Inferior parietal cortex (tissue), 1 donor: ENCODE measurements at regions not wholly inside any gene's neighbourhood (a gene's known extent, or its start where the extent isn't known, plus 50 kb on each side); places are given as distances from the start of the nearest gene placed in this dataset.

ENCODE experiments used
- DNase-seq: peaks from one replicate; pipeline ENCODE4 v3.0.0-alpha.2; 2016; ENCODE audit errors: extremely low spot score

DNA sequence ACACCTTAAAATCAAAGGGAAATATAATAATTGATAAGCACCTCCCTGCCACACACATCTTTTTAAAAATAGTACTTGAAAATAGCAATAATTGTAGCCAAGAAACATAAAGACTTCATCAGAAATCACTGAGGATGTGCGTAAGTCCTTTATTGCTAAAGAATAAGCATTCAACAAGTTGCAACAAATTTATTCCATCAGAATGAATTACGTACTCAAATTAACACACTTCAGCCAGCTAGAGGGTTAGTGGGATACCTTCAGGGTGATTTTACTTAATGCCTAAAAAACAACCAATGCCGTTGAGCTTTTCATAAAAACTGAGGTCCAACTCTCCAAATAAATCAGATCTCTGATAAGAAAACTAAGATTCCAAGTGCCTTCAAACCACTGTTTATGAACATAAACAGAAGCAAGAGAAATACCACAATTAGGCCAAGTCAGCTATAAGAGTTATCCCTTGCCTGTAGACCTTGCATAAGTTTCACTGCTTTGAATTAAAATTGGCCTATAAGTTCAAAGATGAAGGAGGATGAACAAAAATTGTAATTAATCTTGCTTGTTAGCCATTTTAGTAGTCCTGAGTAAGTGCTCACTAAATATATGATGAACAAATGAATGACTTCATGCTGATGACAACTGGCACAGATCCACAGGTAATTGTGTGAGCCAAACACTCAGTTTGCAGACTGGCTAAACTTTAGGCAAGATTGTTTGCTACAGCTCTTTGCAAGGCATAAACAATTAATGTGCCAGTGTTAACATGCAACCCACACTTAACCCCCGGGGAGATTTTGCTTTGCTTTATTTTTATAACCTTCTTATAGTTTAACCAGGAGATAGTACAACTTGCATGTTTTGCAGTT lies 375.1 kb upstream of the THBS1 start:
- no peak for DNase-seq

DNA sequence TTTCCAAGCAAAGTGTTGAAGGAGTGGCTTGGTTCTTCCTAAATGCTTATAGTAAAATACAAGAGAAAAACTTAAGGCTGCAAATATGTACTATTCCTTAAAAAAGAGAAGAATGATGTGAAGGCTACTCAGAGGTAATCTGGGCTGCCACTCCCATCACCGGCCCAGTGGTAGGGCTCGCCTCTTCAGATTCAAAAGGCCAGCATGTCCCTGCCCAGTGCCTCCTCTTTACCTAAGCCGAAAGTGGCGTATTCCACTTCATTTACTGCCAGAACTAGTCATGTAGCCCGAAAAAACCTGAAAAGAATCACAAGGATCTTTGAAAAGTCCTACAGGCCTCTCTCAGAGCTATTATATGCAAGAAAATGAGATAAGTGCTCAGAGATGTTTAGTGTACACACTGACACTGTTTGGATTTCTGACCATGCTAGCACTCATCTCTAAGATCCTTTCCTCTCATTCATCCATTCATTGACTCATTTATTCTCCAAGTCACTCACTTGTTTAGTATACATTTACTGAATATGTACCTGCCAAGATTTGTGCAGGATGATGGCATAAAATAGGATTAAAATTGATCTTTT lies 373.3 kb upstream of the THBS1 start:
- DNase-seq = no peak

DNA sequence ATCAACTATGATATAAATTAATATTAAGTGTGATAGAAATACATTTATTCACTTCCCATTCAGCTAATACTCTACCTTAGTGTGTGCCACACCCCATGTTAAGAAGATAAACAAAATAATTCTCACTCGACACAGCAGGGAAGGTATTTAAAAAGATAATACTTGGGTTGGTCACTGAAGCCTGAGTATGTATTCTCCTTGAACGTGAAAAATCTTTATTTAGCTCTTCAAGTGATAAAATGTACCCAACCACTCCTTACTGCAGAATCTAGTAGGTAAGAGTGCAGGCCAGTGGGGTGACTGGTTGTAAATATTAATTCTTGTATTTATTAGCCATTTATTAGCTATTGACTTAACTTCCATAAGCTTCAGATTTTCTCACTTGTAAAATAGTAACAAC lies 372.7 kb upstream of the THBS1 start:
- DNase-seq = no peak

DNA sequence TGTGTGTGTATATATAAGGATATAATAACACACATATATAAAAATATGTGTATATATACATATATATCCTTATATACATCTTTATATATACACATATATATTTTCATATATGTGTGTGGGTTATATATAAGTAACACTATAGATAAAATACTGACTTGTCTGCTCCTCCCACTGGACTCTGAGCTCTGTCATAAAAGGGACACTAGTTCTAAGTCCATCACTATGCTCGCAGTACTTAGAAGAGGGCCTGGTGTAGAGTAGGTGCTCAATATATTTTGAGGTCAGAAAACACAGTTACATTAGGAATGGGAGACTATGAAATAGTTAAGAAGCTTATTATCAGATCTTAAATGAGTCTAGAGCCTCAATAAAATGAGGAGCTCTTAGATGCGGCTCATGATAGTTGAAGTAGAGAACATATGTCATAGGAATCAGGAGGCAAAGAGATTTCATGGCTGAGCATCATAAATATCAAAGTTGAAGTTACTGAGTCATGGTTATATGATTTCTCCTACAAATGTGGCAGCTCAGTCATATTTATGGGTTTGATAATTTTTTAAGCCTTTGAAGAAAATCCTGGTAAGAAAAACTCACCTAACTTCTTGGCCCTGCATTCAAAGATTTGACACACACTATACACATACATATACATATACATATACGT lies 371.2 kb upstream of the THBS1 start:
- no peak for DNase-seq

DNA sequence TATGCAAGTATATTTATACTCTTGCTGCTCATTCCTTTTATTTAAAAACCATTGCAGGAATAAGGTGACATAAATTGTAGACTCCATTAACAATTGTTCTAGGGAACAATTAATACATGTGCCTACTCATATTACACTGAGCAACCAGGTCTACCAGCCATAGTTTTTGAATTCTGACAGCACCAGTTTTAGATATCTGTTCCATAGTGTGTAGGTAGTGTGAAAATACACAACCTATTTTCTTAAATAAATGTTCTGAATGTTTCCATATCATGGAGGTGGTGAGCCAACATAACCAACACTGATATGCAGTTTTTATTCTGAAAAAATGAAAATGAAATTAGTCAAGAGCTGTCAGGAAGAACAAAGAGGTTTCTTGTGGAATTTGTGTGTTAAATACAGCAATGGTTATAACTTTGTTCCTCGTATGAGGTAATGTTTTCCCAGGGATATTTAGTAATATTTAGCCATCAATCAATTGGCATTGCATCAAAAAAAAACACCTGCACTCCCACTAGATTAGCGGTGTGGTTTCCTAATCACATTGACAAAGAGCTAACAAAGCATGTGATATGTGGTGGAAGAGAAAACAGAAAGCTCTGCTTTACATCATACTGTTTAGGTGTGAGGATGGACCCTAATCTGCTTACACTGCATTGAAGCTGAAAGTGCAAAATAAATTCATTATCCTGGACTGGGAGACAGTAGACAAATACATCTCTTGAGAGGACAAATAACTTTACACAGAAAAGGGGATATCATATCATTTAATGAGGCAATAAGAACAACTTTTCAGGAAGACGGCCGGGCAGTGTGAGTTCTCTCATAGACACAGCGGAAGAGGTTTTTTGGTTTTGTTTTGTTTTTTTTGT lies 369.5 kb upstream of the THBS1 start:
- DNase-seq = no peak

DNA sequence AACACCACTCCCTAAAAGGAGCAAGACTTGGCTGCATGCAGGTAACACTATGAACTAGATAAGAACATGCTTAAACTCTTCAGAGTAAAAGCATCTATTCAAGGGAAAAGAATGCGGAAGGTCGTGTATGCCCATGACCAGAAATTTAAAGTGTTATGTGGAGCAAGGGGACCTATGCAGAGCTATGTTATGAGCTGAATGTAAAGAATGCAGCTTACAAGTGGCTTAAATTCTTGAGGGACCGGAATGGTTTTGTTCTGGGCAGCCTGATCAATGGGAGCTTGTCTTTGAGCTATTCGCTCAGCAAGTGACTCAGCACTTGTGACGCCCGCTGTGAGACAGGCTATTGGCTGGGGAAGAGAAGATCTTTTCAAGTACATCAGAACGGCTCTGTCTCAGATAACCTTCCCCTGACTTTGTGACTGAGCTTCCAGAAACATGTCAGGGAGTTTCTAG lies 367.5 kb upstream of the THBS1 start:
- no peak for DNase-seq

DNA sequence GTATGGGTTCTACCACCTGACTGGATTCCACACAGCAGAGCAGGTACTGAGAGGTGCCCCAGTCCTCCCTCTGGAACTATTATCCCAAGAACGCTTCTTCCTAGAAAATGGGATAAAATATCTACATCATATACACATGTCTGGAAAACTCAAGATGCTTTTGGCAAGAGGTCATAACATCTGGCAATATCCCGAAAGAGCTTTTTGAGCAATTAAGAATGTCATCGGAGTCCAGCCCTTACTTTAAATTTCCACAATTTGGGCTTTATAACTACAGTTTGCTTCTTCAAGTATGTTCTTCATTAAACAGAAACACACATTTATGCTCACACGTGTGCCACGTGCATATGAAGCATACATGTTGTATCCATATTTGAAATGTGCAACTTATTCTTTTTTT lies 365.9 kb upstream of the THBS1 start:
- no peak for DNase-seq

DNA sequence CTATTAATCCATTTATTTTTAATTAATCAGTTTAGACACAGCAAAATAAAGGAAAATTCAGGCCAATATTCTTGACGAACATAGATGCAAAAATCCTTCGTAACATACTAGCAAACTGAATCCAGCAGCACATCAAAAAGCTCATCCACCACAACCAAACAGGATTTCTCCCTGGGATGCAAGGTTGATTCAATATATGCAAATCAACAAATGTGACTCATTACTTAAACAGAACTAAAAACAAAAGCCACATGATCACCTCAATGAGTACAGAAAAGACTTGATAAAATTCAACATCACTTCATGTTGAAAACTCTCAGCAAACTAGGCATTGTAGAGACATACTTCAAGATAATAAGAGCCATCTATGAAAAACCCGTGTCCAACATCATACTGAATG lies 364.1 kb upstream of the THBS1 start:
- no peak for DNase-seq

DNA sequence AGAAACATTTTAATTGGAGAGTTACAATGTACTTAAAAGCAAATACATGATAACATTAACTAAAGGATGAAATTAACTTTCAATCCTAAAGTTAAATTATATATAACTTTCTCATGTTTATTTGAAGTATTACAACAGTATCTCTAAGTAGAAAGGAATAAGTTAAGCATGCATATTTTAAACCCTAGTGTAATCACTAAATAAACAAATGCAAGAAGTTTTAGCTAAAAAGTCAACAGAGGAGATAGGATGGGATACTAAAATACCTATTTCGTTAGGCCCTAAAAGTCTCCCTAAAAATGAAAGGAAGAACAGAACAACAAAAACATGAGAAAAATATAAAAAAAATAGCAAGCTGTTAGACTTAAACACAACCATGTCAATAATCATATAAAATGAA lies 361.3 kb upstream of the THBS1 start:
- no peak for DNase-seq

DNA sequence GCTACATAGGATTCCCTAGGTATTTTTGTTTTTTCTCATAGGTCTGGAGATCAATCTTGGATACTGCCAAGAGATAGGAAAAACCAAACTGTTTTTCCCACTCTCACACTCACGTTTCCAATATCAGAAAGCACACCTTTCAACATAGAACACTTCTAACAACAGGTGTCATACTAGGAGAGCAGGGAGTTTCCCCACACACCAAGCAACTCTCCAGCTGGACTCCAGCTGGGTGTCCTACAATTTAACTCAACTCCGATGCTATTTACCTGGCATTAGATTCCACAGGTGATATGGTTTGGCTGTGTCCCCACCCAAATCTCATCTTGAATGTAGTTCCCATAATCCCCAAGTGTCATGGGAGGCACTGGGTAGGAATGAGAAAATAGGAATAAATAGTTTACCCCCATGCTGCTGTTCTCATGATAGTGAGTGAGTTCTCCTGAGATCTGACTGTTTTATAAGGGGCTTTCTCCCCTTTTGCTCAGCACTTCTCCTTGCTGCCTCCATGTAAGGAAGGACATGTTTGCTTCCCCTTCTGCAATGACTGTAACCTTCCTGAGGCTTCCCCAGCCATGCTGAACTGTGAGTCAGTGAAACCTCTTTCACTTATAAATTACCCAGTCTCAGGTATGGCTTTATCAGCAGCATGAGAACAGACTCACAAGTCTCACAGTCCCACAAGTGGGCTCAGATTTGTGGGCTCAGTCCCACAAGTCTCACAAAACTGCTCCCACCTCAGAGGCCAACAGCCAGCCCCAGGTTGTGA lies 354.5 kb upstream of the THBS1 start:
- no peak for DNase-seq

DNA sequence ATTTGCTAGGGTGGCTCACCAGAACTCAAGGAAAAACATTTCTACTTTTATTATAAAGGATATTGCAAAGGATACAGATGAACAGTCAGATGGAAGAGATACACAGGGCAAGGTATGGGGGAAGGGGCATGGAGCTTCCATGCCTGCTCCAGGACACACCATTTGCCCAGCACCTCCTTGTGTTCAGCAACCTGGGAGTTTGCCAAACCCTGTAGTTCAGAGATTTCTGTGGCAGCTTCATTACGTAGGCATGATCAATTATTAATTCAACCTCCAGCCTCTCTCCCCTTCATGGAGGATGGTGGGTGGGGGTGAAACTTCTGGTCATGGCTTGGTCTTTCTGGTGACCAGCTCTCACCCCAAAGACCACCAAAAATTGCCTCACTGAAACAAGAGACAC lies 353.9 kb upstream of the THBS1 start:
- DNase-seq = no peak

DNA sequence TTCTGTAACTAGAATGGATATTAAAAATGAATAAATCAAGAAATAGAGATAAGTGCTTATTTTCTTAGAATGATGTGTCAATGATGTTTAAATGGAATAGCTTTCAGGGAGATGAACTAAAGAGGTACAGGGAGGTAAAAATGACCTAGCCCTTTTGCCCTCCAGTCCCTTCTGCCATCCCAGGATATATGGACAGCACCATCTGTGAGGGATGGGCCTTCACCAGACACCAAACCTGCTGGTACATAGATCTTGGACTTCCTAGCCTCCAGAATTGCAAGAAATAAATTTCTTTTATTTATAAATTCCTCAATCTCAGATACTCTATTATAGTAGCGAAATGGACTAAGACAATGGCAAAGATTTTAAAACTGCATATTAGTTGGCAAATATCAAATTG lies 352.0 kb upstream of the THBS1 start:
- no peak for DNase-seq

DNA sequence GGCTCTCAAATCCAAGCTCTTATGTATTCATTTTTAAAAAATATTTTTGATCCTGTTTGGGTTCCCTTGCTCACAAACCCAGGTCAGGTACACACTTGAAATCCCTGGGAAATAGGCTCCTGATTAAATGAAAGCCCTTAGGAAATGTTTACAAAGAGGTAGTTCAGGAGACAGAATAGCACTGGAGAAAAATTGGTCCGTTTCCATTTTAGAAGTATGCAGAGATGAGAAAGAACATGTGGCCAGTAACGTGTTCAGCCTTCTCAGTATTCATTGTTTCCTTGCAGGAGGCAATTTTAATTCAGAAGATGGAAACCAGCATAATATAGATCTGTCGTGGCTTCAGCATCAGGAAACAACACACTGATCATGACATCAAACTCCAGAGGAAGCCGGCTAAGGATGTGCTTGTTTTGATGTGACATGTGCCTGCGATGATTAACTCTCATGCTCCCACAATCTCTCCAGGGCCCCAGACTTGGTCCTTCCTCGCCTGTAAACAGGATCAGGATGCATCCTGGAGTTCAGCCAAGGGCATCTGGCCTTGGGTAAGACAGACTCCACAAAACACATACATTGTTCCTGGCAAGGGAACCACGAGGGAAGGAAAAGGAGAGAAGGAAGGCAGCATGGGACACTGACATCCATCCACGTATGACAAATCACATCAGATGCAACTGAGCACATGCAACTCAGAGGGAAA lies 350.5 kb upstream of the THBS1 start:
- no peak for DNase-seq

DNA sequence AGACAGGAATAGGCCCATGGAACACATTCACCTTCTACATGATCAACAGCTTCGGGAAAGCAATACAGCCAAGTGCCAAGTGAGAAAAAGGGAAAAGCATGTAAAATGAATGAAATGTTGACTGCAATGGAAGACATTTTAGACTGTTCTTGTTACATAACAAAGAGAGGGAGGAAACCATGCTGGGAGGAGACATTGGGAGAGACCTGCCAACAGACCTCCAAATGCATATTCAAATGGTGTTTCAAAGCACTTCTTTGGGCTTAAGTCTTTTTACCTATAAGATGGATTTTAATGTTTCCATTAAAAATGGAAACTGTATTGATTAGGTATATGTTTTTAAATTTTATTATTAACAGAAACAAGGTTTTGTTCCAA lies 350.0 kb upstream of the THBS1 start:
- no peak for DNase-seq

DNA sequence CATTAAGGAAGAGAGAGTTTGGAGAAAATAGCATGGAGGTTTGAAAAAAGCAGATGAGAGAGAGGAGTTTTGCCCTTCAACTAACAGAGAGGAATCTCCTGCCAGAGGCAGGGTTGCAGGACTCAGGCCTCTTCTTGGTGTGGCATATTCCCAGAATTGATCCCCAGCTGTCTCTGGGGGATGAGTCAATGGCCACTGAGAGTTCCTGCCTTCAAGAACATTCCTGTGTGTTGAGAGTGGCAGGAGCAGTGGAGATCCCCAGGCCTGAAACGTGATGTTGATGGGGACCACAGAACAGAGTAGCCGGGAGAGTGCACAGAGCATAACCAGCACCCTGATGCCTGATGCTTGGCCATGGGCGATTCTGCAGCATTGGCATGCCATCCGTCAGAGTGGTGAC lies 348.4 kb upstream of the THBS1 start:
- DNase-seq = no peak

DNA sequence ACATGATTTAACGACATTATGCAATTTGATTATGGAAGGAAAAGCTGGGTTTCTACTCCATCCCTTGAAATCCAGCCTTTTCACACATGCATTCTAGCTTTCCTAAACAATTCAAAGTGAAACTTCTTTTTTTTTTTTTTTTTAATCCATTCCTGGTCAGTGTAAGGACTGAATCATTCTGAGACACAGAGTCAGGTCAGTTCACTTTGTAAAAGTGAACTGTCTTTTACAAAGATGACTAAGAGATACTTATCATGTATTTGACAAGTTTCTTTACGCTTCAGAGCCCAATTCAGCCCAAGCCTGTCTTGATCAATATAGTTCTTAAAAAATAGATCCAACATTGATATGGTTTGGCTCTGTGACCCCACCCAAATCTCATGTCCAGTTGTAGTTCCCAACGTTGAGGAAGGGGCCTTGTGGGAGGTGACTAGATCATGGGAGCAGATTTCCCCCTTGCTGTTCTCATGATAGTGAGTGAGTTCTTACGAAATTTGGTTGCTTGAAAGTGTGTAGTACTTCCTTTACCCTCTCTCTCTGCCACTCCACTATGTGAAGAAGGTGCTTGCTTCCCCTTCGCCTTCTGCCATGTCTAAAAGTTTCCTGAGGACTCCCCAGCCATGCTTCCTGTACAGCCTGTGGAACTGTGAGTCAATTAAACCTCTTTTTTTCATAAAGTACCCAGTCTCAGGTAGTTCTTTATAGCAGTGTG lies 345.6 kb upstream of the THBS1 start:
- no peak for DNase-seq

DNA sequence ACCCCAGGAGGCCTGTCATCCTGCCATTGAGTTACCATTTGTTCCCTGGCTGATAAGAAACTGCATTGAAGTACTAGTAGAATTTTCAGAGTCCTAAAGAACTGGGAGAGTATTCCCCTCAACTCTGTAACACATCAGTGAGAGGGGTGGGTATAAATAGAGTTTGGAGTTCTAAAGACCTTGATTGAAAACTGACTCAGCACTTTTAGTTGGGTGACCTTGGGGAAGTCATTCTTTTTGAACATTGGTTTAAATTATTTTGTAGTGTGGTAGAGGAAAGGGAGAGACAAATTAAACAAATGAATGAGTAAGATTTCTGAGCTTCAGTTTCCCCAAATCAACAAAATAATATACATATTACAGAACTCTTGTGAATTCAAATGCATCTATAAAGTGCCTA lies 344.5 kb upstream of the THBS1 start:
- DNase-seq = no peak

DNA sequence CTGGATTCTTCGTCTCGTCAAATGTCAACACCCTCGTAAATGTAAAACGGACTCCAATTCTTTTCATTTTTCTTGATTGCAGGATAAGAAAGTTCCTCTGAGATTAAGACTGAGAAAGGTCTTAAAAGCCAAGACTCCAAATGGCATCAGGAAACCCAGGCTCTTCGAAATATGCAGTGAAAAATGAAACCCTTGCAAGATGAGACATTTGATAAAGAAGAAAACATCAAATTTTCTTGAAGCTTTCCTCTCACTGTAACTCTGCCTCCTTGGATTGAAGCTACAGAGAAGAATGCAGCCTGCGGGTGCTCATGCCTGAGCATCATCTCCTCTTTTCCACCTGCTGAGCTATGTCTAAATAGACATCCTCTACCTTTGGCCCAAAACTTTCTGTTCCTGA lies 342.4 kb upstream of the THBS1 start:
- DNase-seq = no peak

DNA sequence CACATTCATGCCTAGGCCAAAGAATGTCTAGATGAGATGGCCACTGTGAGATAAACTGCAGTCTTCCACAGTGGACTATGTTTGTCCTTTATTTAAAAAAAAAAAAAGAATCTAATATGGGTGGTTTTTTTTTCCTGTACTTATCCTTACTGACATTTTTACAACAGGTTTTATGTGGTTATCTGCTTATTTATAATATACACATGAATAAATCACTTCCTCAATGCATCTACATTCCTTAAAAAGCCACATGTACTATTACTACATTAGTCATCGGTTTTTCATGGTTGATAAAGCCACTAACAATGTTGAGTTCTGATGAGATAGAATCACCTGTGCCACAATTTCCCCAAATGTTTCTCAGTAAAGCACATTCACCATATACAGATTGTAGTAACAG lies 341.3 kb upstream of the THBS1 start:
- no peak for DNase-seq

DNA sequence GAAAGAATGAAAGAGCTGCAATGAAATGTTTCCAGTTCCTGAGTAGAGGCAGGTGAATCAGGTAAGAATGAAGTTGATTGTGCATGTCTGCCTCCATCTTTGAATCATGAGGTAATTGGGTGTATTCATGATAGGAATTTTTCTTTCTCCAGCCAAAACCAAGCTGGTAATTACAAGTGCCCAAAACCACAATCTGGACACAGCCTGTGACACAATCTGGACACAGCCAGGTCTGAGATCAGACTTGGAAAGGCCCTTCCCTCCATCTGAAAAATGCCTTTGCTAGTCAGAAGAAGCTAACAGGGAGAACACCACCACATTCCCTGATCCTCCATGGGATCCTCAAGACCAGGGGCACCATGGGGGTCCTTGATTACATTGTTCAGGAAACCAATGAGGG lies 338.5 kb upstream of the THBS1 start:
- DNase-seq = no peak
